ENCODE measurements at regions not wholly inside any gene's neighbourhood (a gene's known extent, or its start where the extent isn't known, plus 50 kb on each side); places are given as distances from the start of the nearest gene placed in this dataset.
"Not testable (repeated sequence)": the region's sequence is repeated elsewhere in the genome, so short reads cannot be mapped to it uniquely, and the experiment has no call there.

DNA sequence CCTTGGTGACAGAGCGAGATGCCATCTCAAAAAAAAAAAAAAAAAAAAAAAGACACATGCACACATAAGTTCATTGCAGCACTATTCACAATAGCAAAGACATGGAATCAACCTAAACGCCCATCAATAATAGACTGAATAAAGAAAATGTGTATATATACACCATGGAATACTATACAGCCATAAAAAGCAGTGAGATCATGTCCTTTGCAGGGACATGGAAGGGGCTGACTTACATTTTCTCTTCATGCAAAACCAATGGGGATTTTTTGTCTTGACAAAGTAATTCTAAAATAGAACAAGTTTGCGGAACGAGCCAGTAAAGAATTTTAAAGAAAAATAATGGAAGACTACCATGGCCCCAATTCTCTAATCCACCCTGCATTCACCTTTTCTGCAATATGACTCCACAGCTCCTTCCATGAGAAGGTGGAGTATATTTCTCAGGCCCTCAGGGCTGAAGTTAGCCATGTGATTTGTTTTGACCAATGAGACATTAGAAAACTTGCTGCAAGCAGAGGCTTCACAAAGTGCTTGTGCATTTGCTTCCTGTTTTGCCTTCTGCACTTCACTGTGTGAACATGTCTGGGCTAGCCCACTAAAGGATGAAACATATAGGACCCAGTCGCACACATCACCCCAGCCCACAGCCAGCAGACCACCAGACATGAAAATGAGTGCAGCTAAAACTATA is 78.8 kb upstream of the NR5A2 start:
- Histone ChIP-seq H3K4me2 (no peak overlapping the region), H3K36me3 (ENCODE audit: insufficient read depth) (no peaks in the 10 kb centered on the region), H4K20me1 (ENCODE audit: insufficient read depth) (no peaks in the 10 kb centered on the region), H3K27ac (no peak overlapping the region), H3K27me3 (ENCODE audit: insufficient read depth, low read depth) (peaks cover 22% of the 10 kb centered on the region), H3K79me2 (ENCODE audit: insufficient read depth, low read depth) (no peaks in the 10 kb centered on the region), H2AFZ (ENCODE audit: low read depth) (no peak overlapping the region), H3K9ac (no peak overlapping the region), H3K4me1 (ENCODE audit: low read depth, poor library complexity, severe bottlenecking) (peaks cover 11% of the 10 kb centered on the region), H3K4me3 (IDR thresholded peaks at IDR 0.05; ENCODE audit: insufficient read depth, low read depth, low read length) (no peak overlapping the region)
- TF ChIP-seq, protein P1, sequence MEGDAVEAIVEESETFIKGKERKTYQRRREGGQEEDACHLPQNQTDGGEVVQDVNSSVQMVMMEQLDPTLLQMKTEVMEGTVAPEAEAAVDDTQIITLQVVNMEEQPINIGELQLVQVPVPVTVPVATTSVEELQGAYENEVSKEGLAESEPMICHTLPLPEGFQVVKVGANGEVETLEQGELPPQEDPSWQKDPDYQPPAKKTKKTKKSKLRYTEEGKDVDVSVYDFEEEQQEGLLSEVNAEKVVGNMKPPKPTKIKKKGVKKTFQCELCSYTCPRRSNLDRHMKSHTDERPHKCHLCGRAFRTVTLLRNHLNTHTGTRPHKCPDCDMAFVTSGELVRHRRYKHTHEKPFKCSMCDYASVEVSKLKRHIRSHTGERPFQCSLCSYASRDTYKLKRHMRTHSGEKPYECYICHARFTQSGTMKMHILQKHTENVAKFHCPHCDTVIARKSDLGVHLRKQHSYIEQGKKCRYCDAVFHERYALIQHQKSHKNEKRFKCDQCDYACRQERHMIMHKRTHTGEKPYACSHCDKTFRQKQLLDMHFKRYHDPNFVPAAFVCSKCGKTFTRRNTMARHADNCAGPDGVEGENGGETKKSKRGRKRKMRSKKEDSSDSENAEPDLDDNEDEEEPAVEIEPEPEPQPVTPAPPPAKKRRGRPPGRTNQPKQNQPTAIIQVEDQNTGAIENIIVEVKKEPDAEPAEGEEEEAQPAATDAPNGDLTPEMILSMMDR (conservative IDR thresholded peaks at IDR 0.05; ENCODE audit: low read depth, low read length) = no peak

- H3K4me2 ChIP-seq; H2AFZ ChIP-seq (ENCODE audit: low read depth); H3K4me1 ChIP-seq (ENCODE audit: low read depth, poor library complexity, severe bottlenecking); H3K36me3 ChIP-seq (ENCODE audit: insufficient read depth); H3K79me2 ChIP-seq (ENCODE audit: insufficient read depth, low read depth); H3K4me3 ChIP-seq (IDR thresholded peaks at IDR 0.05; ENCODE audit: insufficient read depth, low read depth, low read length); H4K20me1 ChIP-seq (ENCODE audit: insufficient read depth); H3K9ac ChIP-seq; H3K27ac ChIP-seq; H3K27me3 ChIP-seq (ENCODE audit: insufficient read depth, low read depth): not testable (repeated sequence)
Measured at GRCh38 chr1:199951005-199951404, 76.5 kb upstream of the NR5A2 start.

GRCh38 chr1:199953651-199954050 is 73.9 kb upstream of the NR5A2 start:
- Histone ChIP-seq H3K36me3 (ENCODE audit: insufficient read depth) (no peaks in the 10 kb centered on the region), H3K4me2 (no peak overlapping the region), H3K4me3 (IDR thresholded peaks at IDR 0.05; ENCODE audit: insufficient read depth, low read depth, low read length) (no peak overlapping the region), H3K9ac (no peak overlapping the region), H3K27ac (no peak overlapping the region), H3K79me2 (ENCODE audit: insufficient read depth, low read depth) (no peaks in the 10 kb centered on the region), H3K27me3 (ENCODE audit: insufficient read depth, low read depth) (no peaks in the 10 kb centered on the region), H3K4me1 (ENCODE audit: low read depth, poor library complexity, severe bottlenecking) (no peaks in the 10 kb centered on the region), H4K20me1 (ENCODE audit: insufficient read depth) (no peaks in the 10 kb centered on the region), H2AFZ (ENCODE audit: low read depth) (no peak overlapping the region)
- TF ChIP-seq, protein P1 (conservative IDR thresholded peaks at IDR 0.05; ENCODE audit: low read depth, low read length) = no peak

DNA sequence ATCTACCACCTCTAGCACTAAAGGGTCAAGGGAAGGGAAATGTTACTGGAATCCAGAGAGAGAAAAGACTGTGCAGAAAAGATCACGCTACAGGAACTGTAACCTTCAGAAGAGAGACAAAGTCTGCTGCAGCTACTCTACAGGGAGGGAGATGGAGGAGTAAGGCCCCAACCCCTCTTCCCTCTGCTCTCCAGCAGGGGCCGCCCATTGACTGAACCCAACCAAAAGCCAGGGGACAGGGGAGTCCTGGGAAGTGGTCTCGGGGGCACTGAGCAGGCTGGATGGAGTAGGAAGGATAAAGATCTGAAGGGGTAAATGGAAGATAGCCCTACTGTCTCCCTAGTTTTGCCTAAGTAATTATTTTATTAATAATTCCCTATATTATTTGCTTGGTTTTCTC is 72.8 kb upstream of the NR5A2 start:
- Histone ChIP-seq H4K20me1 (ENCODE audit: insufficient read depth) (no peaks in the 10 kb centered on the region), H3K36me3 (ENCODE audit: insufficient read depth) (no peaks in the 10 kb centered on the region), H3K4me2 (no peak overlapping the region), H2AFZ (ENCODE audit: low read depth) (no peak overlapping the region), H3K9ac (no peak overlapping the region), H3K4me1 (ENCODE audit: low read depth, poor library complexity, severe bottlenecking) (no peaks in the 10 kb centered on the region), H3K4me3 (IDR thresholded peaks at IDR 0.05; ENCODE audit: insufficient read depth, low read depth, low read length) (no peak overlapping the region), H3K27ac (no peak overlapping the region), H3K27me3 (ENCODE audit: insufficient read depth, low read depth) (no peaks in the 10 kb centered on the region), H3K79me2 (ENCODE audit: insufficient read depth, low read depth) (no peaks in the 10 kb centered on the region)
- TF ChIP-seq, protein P1 (conservative IDR thresholded peaks at IDR 0.05; ENCODE audit: low read depth, low read length) = peak; percentile 32

- Histone ChIP-seq H3K36me3 (ENCODE audit: insufficient read depth) (no peaks in the 10 kb centered on the region), H3K4me1 (ENCODE audit: low read depth, poor library complexity, severe bottlenecking) (no peaks in the 10 kb centered on the region), H2AFZ (ENCODE audit: low read depth) (no peak overlapping the region), H4K20me1 (ENCODE audit: insufficient read depth) (no peaks in the 10 kb centered on the region), H3K79me2 (ENCODE audit: insufficient read depth, low read depth) (no peaks in the 10 kb centered on the region), H3K27me3 (ENCODE audit: insufficient read depth, low read depth) (no peaks in the 10 kb centered on the region), H3K4me2 (no peak overlapping the region), H3K4me3 (IDR thresholded peaks at IDR 0.05; ENCODE audit: insufficient read depth, low read depth, low read length) (no peak overlapping the region), H3K9ac (no peak overlapping the region), H3K27ac (no peak overlapping the region)
- TF ChIP-seq, protein P1 (conservative IDR thresholded peaks at IDR 0.05; ENCODE audit: low read depth, low read length) = no peak
Measured at GRCh38 chr1:199955235-199955634, 72.3 kb upstream of the NR5A2 start.
